ENCODE measurements at regions not wholly inside any gene's neighbourhood (a gene's known extent, or its start where the extent isn't known, plus 50 kb on each side); places are given as distances from the start of the nearest gene placed in this dataset.
"Not testable (repeated sequence)": the region's sequence is repeated elsewhere in the genome, so short reads cannot be mapped to it uniquely, and the experiment has no call there.

DNA sequence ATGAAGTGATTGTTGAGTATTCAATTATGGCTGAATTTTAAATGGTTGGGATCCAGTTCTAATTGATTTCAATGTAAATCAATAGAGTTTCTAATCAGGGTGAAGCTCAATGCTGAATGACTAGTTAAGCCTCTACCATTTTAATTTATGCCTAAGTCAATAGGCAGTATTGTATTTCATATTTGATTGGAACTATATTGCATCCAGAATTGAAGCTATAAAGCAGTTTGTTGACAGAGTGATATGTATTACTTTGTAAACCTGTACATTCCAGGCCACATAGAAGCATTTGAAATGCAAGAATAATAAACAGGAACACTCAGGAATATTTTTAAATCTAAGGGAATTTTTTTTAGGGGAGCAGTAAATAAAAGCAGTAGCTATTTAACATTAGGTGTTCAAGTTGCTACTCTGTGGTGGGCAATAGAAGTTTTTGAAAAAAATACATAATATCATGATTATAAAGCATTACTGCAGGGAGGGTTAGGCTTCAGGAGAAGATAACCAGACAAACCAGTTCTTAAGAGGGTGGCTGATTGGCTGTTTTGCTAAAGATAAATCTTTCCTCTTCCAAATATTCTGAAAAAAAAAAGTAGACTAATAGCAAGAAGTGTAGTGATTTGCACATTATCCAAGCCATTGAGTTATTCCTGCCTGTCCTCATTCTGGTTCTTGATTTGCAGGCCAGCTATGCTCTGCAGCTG is 492.0 kb upstream of the MEF2C start:
- no peak for DNase-seq

DNA sequence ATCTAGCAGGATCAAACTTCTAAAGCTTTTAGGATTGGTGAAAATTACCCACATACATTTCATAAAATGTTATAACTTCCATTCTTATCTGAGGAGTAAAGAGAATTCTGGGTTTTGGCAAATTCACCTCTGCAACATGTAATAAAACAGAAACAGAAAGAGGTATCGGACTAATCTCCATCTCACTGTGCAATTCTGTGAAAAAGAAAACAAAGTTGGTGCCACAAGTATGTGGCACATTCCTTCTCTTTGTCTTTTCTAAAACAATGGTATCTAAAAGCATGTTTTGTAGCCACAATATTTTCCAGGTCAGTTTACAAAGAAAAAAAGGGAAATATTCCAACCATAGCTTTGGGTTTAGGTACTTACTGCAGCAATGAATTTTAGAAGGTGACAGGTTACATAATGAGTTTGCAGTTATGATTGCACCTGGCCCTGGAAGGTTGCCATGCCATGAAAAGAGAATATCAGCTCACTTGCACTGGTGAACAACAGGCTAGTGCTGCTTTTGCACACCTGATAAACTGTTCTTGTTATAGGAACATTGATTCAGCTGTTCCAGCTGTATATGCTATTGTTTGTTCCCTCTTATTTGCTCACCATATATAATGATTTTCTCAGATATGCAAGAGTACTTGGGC is 491.3 kb upstream of the MEF2C start:
- no peak for DNase-seq

DNA sequence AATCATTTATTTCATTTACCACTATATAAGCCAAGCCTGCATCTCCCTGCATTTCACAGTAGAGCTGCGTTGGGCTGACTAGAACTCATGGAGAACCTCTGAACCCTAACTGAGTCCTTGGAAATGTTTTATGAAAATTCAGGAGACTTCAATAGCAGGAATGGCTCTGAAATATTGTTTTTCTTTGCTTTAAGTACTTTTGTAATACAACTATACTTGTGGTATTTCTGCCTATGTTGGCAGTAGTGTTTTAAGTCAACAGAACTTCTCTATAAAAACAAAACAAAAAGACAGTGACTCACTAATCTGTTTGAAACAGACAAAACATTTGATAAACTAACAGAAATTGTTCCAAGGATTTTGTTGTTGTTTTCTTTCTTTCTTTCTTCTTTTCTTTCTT is 489.2 kb upstream of the MEF2C start:
- DNase-seq, result no peak

DNA sequence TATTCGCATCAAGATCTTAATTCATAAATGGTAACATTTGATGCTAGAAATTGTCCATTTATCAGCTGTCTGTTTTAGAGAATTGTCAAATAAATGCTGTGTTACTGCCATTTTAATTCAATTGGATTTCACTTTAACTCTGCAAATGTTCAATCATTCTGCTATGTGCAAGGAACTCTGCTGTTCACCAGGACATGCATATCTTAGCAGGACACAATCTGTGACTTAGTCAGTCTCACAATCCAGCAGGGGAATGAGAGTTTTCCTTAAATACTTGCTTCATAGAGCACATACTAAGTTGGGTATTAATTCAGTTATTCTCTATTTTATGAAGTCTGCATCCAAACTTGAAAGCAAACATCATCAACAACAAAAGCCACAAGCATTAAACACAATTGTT is 488.7 kb upstream of the MEF2C start:
- DNase-seq, result no peak

DNA sequence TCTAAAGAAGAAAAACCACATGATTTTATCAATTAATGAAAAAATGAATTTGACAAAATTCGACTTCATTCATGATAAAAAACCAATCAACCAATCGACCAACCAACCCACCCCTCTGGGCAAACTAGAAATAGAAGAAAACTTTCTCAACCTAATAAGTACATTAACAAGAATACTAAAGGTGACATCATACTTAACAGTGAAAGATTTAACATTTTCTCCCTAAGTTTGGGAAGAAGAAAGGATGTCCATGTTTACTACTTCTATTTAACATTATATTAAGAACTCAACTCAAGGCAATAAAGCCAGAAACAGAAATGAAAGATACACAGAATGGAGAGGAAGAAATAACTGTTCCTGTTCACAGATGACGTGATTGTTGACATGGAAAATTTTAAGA is 476.1 kb upstream of the MEF2C start:
- DNase-seq, result no peak

DNA sequence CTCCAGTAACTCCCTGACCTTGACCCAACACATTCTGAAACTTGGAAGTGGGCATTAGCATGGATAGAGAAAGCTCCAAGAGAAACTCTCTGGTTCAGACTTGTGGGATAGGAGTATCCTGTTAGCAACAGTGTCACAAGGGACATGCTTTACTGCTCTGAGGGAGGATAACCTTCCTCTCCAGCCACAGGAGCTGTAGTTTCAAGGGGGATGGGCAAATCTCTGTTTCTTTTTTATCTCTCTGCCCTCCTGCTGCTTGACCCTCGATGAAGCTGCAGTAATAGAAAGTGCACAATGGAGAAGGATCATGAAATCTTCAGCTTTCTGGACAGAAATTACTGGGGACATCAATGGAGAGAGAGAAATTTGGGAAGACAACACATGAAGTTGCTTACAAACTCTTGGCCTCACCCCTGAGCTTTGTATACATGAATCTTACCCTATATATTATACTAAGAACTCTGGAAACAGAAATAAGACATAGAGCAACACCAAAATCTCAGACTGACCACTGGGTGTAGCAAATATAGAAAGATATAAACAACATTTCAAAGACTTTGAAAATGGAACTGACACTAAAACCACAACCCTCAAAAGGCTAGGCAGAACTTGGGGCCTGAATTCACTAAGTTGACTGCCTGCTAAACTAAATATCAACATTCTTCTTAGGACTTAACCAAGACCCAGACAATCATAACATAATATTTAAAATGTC is 471.0 kb upstream of the MEF2C start:
- DNase-seq, result no peak

DNA sequence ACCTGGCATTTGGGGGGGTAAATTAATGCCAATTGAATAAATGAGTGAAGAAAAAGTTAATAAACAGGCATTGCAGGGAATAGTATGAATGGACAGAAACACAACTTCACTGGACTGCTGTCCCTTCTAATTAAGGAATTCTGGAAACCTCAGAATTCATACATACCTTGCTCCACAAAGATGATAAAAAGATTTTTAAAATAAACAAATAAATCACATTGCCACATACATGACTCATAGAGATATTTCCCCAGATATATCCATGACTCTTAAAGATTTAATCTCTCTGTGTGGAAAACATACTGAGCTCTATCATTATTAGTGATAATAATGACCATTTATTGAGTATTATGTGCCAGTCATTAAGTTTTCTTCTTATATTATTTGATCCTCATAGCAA is 469.0 kb upstream of the MEF2C start:
- no peak for DNase-seq

DNA sequence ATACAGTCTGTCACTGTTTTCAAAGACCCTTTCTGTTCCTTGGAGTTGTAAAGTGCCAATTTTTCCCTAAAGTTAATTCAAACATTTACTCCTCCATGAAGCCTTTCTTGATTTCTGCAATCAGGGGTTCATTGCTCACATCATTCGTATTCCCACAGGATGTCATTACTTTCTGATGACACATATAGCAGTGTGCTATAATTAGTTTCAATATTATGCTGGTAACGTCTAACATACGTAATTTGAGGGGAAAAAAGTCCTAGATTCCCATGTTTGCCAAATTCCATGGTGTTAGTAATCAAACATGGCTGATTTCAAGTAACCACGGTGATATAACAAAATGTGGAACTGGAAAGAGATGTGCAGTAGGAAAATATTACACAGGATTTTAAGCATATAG is 468.2 kb upstream of the MEF2C start:
- DNase-seq, result no peak

DNA sequence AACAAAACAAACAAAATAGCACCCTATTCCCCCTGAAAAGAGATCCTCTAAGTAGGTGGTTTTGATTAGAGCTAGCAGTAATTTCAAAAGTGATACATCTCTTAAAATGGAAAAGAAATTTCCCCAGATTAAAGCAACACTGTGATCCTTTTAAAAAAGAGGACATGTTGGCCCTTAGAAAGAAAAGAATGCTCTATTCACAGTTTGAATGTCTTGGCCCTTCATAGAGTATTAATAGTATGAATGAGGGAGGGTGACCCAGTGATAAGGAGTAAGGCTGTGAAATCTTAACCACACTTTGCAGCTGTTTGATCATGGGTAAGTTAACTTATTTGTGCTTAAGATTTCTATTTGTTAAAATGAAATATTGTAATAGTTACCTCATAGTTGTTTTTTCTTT is 467.7 kb upstream of the MEF2C start:
- DNase-seq, result no peak

DNA sequence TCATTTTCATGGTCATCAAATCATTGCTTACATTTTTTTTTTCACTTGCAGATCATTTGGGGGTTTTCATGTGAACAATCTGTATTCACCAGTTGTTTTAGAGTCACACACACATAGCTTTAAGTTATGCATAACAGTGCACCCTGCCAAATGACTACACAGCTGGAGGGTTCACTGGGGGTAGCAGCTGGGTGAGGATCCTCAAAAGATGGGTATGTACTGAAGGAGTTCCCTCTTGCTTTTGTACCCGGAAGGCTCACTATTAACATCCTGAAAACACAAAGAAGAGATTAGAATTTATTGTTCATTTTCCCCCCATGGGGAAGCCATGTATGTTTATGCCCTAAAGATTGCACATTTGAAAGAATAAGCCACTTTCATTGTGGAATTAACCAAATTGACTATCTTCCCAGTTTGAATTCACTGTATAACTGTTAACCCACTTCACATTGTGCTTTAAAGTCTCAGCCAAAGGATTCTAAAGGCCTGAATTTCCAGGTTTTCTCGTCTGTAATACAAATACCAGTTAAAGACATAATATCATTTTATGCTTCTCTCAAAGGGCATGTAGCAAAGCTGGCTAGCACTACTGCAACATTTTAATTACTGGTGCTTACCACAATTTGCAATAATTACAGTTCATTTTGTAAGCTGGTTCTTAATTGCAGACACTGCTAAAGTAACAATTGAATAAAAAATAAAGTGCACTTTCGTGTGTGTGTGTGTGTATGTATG is 466.4 kb upstream of the MEF2C start:
- no peak for DNase-seq

DNA sequence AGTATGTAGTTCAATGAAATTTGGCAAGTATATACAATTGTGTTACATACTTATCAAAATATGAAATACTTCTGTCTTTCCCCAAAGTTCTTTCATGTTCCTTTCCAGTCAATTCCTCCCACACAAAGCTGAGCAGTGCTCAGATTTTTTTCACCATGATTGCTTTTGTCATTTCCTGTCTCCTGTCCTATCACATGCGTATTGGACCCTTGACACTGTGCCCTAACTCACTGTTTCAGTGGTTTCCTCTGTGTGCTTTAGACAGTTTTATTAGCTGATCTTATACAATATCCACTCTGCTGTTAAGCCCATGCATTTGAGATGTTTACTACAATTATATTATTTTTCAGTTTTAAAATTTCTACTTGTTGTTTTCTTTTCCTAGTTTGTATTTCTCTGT is 463.6 kb upstream of the MEF2C start:
- peak; percentile 3 to 12 for DNase-seq

DNA sequence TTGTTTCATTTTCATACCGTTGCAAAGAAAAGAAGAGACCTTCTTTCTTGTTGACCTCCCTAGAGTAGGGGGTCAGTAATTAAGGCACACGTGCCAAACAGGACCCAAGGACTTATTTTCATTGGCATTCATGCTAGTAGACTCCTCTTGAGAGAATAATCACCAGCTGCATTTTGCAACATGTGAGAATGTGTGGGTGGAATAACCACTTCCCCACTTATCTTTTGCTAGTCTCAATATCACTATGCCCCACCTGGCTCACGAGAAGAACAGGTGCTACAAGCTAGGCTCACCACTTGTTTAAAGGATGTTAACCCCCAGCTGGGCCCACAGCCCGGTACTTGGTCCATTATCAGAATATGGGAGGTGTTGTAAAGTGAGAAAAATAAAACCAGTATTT is 460.7 kb upstream of the MEF2C start:
- DNase-seq, result peak; percentile 35 to 41

DNA sequence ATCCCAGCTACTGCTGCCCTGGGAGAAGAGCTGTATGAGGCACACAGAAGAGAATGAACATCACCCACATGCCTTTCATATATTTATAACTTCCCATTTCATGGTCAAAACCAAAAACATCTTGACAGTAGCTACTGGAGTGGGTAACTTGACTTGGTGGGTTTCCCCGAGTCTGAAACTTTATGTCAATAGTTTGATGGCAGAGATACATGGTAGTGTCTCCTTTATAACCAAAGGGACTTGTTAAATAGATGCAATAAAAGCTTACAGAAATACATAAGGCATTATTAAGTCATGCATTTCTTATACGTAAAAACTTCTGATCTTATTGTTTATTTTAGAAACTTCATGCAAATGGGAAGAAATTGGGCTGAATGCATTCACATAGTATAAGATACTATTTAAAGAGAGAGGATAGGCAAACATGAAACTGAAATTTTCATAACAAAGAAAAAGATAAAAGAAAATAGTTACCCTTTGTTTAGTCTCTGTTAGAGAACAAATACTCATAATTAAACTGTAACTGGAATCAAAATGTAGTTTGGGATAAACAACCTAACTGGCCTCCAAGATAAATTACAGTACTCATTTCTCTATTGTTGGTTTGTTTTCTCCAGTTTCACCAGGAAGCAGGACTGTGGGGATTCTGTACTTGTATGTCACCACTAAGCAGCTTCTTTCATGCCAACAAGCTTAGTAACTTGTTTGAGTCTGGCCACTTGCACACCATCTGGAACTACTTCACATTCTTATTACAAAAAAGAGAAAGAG is 459.3 kb upstream of the MEF2C start:
- no peak for DNase-seq

DNA sequence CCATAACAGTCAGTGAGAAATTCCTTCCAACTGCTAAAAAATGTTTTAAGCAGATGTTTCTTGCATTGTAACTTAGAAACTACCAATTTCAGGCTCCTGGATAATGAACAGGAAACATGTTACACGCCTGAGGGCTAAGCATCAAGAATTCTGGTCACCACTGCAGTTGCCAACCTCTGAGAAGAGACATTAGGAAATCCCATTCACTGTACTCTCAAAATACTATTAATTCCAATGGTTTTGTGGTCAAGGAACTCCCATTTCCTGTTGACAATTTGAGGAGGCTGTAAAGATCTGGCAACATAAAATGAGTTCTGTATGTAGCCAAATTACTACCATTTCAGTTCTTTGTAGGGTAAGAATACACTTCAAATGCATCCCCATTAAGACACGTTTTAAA is 456.0 kb upstream of the MEF2C start:
- DNase-seq, result no peak

DNA sequence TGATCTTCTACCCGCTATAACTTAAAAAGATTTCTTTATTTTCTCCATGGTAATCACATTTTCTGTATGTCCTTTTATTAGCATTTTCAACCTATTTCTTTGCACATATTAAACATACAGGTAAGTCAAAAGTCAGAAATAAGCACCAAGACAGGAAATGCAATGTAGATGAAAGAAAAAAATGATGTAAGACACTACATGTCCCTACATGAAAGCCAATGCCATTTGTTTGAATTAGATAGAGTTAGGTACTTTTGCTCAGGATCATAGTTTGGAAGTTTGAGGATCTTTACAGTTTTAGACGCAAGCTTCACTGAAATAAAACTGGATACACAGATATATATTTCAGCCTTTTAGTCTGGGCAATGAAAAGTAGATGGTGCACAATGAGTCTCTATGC is 453.1 kb upstream of the MEF2C start:
- no peak for DNase-seq

DNA sequence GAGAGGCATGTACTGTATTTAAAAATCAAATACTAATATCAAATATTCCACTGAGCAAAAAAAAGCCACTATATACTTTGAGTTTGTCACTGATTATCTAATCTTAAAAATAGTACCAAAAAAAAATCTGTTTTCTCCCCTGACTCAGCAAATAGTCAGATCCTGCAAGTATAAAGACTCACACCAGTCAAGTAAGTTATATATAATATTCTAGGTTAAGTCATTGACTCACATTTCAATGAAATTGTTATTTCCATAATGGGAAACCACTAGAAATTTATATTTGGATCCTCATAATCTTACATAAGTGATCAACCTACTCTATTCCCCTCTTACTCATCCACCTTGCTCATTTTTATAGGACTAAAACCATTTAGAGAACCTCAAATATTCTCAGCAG is 447.2 kb upstream of the MEF2C start:
- DNase-seq, result peak in 1 of 2 donors; percentile 29

DNA sequence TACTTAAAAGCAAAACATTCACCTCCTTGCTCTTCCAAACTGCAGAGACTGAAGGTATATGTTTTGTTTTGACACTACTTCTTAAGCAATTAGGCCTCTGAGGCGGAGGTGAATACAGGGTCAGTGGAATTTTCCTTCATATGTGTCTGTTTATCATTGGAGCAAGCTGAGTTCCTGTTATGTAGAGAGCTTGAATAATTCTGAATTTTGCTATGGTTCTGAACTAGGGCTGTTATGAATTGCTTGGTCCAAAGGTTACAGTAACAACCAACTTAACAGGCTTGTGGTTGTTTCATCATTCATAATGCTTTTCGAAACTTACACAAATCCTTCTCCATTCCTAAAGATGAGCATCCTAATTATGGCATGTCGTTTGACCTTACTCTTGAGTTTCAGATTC is 444.6 kb upstream of the MEF2C start:
- no peak for DNase-seq

DNA sequence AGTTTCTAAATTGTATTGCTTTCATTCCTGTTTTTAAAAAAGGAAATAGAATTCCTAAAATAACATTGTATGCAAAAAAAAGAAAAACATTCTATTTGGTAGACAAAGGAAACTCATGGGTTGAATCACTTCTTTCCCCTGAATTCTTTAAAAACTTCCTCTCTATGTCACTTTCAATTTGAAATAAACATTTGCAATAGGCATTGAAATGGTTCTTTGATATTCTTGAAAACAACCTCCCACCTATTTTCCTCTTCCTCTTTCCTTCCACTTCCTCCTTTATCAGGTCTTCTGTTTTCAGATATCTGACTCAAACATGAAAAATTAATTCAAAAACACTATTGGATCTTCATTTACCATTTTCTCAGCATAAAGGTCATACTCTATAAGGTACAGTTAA is 442.0 kb upstream of the MEF2C start:
- DNase-seq, result peak; percentile 65 to 79

DNA sequence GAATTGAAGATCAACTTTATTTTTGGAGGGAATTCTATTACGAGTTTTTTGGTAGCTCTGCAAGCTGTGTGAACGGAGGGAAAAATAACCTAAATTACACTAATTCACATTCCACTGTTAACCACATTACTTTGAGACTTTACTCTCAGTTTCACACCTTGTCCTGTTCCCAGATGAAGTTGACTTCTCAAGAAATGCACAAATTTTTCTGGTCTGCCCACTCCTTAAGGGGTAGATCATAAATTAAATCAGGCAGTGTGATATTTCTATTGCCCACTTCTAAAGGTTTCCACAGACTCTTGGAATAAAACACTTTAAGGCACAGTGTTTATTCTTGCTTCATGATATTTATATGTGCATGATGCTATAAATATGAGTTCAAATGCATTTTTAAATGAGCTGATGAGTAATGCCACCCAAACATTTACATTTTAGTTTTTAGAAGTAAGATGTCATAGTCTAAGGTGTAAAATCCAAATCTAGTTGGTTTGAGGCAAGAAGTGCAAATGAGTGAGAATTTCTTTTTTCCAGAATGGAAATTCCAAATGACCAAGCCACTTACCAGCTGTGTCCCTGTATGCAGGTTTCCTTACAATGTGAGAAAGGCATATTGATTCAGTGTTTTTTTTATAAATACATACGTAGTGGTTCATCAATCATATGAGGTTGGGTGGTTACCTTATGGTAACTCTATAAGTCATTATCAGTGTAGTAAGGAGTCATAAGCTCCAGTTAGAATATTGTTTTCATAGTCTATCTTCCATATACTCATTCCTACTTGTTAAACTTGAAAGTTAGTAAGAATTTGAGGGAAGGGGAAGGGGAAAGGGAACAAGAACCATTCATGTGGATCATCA is 437.7 kb upstream of the MEF2C start:
- no peak for DNase-seq

DNA sequence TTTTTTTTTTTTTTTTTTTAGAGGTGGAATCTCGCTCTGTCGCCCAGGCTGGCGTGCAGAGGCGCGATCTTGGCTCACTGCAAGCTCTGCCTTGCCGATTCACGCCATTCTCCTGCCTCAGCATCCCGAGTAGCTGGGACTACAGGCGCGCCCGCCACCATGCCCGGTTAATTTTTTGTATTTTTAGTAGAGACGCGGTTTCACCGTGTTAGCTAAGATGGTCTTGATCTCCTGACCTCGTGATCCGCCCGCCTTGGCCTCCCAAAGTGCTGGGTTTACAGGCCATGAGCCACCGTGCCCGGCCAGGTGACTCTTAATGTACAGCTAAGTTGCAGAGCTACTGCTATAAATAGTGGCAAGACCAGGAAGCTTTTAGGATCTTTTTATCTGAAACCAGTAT is 434.9 kb upstream of the MEF2C start:
- not testable (repeated sequence) for DNase-seq

DNA sequence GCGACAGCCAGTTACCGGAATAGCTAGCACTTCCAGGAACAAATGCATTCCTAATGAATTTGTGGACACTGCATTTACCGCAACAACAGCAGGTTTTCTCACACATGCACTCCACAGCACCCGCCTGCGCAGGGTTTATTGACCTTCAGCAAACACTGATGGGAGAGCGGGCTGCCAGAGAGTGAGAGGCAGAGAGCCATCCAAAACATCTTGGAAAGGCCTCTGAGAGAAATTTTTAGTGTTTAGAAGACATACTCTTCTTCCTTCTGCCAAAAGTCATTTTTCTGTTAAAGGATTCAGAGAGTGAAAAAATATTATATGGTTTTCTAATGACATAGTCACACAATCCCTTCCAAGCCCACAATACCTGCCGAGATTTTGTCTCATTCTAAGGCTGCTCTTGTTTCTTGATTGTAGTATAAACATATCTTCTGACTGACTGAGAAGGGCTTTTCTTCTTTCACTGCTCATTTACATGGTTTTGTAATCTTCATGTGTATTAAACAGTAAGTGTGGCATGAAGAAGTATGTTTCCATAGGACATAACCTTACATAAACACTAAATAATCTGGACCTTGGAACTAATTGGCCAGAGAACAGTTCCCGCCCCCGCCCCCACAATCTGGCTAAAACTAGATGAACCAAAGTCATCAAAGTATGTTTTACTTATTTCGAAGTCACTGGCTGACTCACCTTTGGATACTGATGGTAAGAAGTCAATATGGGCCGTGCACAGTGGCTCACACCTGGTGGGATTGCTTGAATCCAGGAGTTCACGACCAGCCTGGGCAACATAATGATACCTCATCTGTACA is 432.5 kb upstream of the MEF2C start:
- DNase-seq, result no peak
